Lower leg skin (tissue), 3 donors: ENCODE measurements at regions not wholly inside any gene's neighbourhood (a gene's known extent, or its start where the extent isn't known, plus 50 kb on each side); places are given as distances from the start of the nearest gene placed in this dataset.

Experiments used
- POLR2A ChIP-seq, 2 donors: fragments of 450-650 bp; IDR thresholded peaks; one replicate each; pipeline ENCODE4 v1.6.1; 2016 to 2017; ENCODE audit warnings: antibody characterized with exemption in 2 of 2, mild to moderate bottlenecking in 1 of 2, moderate library complexity in 1 of 2
- TF ChIP-seq, protein P1 (sequence below), 3 donors: fragments of 450-650 bp; IDR thresholded peaks; one replicate each; pipeline ENCODE4 v1.5.1; 2016; ENCODE audit warnings: antibody characterized with exemption in 3 of 3, mild to moderate bottlenecking in 3 of 3, moderate library complexity in 2 of 3

DNA sequence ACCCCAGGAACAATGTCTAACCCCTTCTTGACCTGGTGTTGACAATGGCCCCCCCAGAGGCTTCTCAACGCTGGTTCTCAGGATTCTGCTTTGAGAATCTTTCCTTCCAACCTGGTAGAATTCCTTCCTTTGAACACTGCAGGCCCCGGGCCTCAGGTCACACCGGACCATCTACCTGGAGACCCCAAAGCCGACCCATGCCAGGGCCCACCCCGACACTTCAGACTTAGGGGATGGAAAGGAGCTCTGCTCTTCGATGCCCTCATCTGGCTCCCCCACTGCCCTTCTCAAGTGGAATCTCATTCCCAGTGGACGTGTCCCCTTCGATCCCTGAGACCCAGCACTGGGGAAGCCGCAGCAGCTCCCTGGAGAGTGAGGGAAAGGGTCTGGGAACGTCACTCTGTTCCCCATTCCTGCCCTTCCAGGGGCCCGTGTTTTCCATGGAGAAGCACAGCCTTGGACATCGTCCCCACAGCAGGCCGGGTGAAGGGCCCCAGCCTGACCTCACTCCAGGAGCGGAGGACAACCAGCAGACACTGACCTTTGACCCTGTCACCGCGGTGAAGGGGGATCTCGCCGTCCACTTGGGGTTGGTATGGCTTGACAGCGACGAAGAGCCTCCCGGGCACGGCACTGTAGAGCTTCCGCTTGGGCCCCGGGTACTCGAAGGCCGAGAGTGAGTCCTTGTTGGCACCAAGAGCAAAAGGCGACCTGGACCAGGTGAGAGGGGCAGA lies 408.3 kb downstream of the CTTN start:
- TF ChIP-seq, protein P1, sequence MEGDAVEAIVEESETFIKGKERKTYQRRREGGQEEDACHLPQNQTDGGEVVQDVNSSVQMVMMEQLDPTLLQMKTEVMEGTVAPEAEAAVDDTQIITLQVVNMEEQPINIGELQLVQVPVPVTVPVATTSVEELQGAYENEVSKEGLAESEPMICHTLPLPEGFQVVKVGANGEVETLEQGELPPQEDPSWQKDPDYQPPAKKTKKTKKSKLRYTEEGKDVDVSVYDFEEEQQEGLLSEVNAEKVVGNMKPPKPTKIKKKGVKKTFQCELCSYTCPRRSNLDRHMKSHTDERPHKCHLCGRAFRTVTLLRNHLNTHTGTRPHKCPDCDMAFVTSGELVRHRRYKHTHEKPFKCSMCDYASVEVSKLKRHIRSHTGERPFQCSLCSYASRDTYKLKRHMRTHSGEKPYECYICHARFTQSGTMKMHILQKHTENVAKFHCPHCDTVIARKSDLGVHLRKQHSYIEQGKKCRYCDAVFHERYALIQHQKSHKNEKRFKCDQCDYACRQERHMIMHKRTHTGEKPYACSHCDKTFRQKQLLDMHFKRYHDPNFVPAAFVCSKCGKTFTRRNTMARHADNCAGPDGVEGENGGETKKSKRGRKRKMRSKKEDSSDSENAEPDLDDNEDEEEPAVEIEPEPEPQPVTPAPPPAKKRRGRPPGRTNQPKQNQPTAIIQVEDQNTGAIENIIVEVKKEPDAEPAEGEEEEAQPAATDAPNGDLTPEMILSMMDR (IDR thresholded peaks at IDR 0.05), result no peak
- no peak for TF ChIP-seq POLR2A (IDR thresholded peaks at IDR 0.05)
